OCI-LY1 (cell line): ENCODE measurements at regions not wholly inside any gene's neighbourhood (a gene's known extent, or its start where the extent isn't known, plus 50 kb on each side); places are given as distances from the start of the nearest gene placed in this dataset.

Source experiments
- CTCF ChIP-seq: fragments of 200-600 bp; sonication (generic), shearing (Covaris generic); IDR thresholded peaks from 2 replicates; pipeline ENCODE4 v1.5.1; 2017; ENCODE audit warnings: mild to moderate bottlenecking, antibody characterized with exemption, low read length, moderate library complexity, mixed read lengths
- EZH2 ChIP-seq: fragments of 200-600 bp; sonication (generic), shearing (Covaris generic); IDR thresholded peaks from 2 replicates; pipeline ENCODE4 v1.8.0; 2017; ENCODE audit warnings: borderline replicate concordance, mixed run types, mild to moderate bottlenecking, antibody characterized with exemption, low read length, moderate library complexity, mixed read lengths

GRCh38 chr11:44407211-44407996 is 97.5 kb upstream of the ALX4 start:
- TF ChIP-seq CTCF (no peak), EZH2 (no peak)
